Hepatocyte (in vitro differentiated cells): ENCODE measurements at regions not wholly inside any gene's neighbourhood (a gene's known extent, or its start where the extent isn't known, plus 50 kb on each side); places are given as distances from the start of the nearest gene placed in this dataset.

ENCODE experiments used
- EZH2 ChIP-seq: fragments of 200-600 bp; sonication (generic); IDR thresholded peaks from 2 replicates; pipeline ENCODE4 v1.6.1; 2016; ENCODE audit warnings: antibody characterized with exemption, mild to moderate bottlenecking, borderline replicate concordance
- EZH2phosphoT487 ChIP-seq: fragments of 200-600 bp; sonication (generic); IDR thresholded peaks from one replicate; pipeline ENCODE4 v1.6.1; 2018; ENCODE audit warnings: antibody characterized with exemption, mild to moderate bottlenecking, low read depth, moderate library complexity; ENCODE audit not compliant: unreplicated experiment, severe bottlenecking
- TF ChIP-seq, protein P1 (sequence below): fragments of 200-600 bp; sonication (generic); IDR thresholded peaks from 2 replicates; pipeline ENCODE4 v1.5.1; 2016; ENCODE audit warnings: antibody characterized with exemption, mild to moderate bottlenecking; ENCODE audit not compliant: poor library complexity

DNA sequence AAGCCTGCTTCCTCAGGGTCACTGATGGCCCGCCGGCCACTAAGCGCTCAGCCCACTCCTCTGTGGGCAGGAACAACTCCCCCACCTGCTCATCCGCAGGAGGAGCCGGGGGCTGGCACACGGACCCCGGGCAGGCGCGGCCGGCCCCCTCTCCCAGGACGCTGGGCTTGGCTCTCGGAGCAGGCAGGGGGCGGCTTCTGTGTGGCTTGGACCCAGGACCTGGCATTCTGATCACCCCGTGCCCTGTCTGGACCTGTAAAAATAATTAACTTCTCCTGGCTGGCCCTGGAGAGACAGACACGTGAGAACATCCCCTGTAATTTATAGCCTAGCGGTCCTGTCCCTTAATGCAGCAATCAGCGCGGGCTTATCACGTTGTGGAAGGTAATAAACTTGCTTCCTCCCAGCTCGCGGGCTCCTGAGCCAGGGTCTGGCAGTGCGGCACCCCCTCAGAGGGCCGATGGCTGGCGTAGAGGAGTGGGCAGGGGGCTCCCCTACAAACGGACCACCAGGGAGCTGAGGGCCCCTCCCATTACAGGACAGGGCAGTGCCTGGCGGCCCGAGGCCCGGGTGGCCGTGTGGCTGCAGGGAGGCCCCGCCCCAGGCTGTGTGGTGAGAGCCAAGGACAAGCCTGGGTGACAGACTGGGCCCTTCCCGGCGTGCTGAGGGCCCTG lies 84.5 kb upstream of the NKX1-1 start:
- TF ChIP-seq, protein P1, sequence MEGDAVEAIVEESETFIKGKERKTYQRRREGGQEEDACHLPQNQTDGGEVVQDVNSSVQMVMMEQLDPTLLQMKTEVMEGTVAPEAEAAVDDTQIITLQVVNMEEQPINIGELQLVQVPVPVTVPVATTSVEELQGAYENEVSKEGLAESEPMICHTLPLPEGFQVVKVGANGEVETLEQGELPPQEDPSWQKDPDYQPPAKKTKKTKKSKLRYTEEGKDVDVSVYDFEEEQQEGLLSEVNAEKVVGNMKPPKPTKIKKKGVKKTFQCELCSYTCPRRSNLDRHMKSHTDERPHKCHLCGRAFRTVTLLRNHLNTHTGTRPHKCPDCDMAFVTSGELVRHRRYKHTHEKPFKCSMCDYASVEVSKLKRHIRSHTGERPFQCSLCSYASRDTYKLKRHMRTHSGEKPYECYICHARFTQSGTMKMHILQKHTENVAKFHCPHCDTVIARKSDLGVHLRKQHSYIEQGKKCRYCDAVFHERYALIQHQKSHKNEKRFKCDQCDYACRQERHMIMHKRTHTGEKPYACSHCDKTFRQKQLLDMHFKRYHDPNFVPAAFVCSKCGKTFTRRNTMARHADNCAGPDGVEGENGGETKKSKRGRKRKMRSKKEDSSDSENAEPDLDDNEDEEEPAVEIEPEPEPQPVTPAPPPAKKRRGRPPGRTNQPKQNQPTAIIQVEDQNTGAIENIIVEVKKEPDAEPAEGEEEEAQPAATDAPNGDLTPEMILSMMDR: no peak
- TF ChIP-seq EZH2 (no peak), EZH2phosphoT487 (no peak)
